ENCODE measurements at regions not wholly inside any gene's neighbourhood (a gene's known extent, or its start where the extent isn't known, plus 50 kb on each side); places are given as distances from the start of the nearest gene placed in this dataset.

GRCh38 chr18:34330308-34330707 is 105.6 kb upstream of the NOL4 start:
- no peak for TF ChIP-seq POLR2AphosphoS5 (IDR thresholded peaks at IDR 0.05)
- TF ChIP-seq CTCF (IDR thresholded peaks at IDR 0.05): no peak
- TF ChIP-seq POLR2A (IDR thresholded peaks at IDR 0.05): no peak
- no peak for TF ChIP-seq EP300 (IDR thresholded peaks at IDR 0.05; ENCODE audit: low read depth)
